ENCODE measurements at regions not wholly inside any gene's neighbourhood (a gene's known extent, or its start where the extent isn't known, plus 50 kb on each side); places are given as distances from the start of the nearest gene placed in this dataset.
"Not testable (repeated sequence)": the region's sequence is repeated elsewhere in the genome, so short reads cannot be mapped to it uniquely, and the experiment has no call there.

- no peak for DNase-seq
These were observed 78.2 kb downstream of the HACD1 start for GRCh38 chr10:17538941-17539340.

GRCh38 chr10:17537281-17537680, 79.9 kb downstream of the HACD1 start:
- no peak for DNase-seq

GRCh38 chr10:17536221-17536620, 81.0 kb downstream of the HACD1 start:
- no peak for DNase-seq

GRCh38 chr10:17533731-17534130, 79.3 kb upstream of the ST8SIA6 start:
- DNase-seq: no peak

- no peak for DNase-seq
These were observed 74.0 kb upstream of the ST8SIA6 start for GRCh38 chr10:17528306-17528862.

- DNase-seq: no peak
These were observed 73.2 kb upstream of the ST8SIA6 start for GRCh38 chr10:17527514-17528146.

- not testable (repeated sequence) for DNase-seq
These were observed 72.2 kb upstream of the ST8SIA6 start for GRCh38 chr10:17526571-17526970.

- DNase-seq: no peak
These were observed 69.5 kb upstream of the ST8SIA6 start for GRCh38 chr10:17523917-17524316.

- no peak for DNase-seq
These were observed 68.9 kb upstream of the ST8SIA6 start for GRCh38 chr10:17523246-17523753.

- not testable (repeated sequence) for DNase-seq
These were observed 67.9 kb upstream of the ST8SIA6 start for GRCh38 chr10:17522269-17522668.

GRCh38 chr10:17519457-17519856, 65.1 kb upstream of the ST8SIA6 start:
- DNase-seq: no peak

- no peak for DNase-seq
These were observed 63.9 kb upstream of the ST8SIA6 start for GRCh38 chr10:17518338-17518737.

- DNase-seq: no peak
These were observed 62.0 kb upstream of the ST8SIA6 start for GRCh38 chr10:17516376-17516775.

- DNase-seq: peak; percentile 38
These were observed 58.1 kb upstream of the ST8SIA6 start for GRCh38 chr10:17512341-17513001.

- peak; percentile 71 for DNase-seq
These were observed 56.0 kb upstream of the ST8SIA6 start for GRCh38 chr10:17510242-17510908.

- DNase-seq: no peak
These were observed 53.1 kb upstream of the ST8SIA6 start for GRCh38 chr10:17507538-17507937.

- peak; percentile 28 for DNase-seq
These were observed 52.6 kb upstream of the ST8SIA6 start for GRCh38 chr10:17506856-17507471.

GRCh38 chr10:17506390-17506789, 52.0 kb upstream of the ST8SIA6 start:
- peak; percentile 69 for DNase-seq

- no peak for DNase-seq
These were observed 50.3 kb upstream of the ST8SIA6 start for GRCh38 chr10:17504547-17505245.
